D341Med (cell line): ENCODE measurements at regions not wholly inside any gene's neighbourhood (a gene's known extent, or its start where the extent isn't known, plus 50 kb on each side); places are given as distances from the start of the nearest gene placed in this dataset.
"Not testable (repeated sequence)": the region's sequence is repeated elsewhere in the genome, so short reads cannot be mapped to it uniquely, and the experiment has no call there.

Experiments
- DNase-seq: peaks from one replicate; pipeline ENCODE4 v3.0.0; 2012; ENCODE audit warnings: low spot score

- no peak for DNase-seq
These were observed 105.0 kb downstream of the OTUD1 start for GRCh38 chr10:23543691-23544380.

- DNase-seq = not testable (repeated sequence)
These were observed 107.0 kb downstream of the OTUD1 start for GRCh38 chr10:23545866-23546265.

- DNase-seq = no peak
These were observed 118.0 kb downstream of the OTUD1 start for GRCh38 chr10:23556727-23557440.

DNA sequence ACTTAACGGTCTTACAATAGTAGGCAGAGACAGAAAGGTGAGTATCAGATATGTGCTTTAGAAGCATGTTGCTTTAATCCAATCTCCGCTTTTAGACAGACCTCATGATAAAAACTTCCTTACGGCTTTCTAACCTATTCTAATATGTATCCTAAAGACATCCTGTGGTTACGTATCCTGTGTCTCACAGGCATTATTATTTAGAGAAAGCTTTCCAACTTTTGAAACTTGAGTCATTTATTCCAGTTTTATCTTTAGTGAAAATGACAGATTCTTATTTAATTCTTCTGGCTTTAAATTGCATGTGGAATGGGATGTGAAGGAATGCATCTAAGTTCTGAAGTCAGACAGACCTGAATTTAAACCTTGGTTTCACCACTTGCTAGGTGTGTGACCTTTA, 118.9 kb downstream of the OTUD1 start:
- DNase-seq = no peak

GRCh38 chr10:23558361-23558799, 119.5 kb downstream of the OTUD1 start:
- no peak for DNase-seq

DNA sequence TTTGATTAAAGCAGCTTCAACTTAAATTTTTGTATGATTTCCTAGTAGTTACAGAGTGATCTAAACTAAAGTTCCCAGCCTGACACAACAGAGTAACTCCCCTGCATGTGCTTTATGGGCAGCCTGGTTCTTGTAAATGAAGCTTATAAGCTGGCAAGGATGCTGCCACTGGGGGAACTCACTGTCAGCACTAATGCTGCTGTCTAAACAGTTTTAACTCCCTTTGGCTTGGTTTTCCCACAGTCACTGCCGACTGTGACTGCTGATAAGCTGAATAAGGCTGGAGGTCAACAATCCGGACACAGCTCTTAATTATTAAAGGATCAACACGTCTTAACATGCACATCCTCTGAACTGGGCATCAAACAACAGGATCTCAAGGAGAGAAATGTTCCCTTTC, 130.1 kb downstream of the OTUD1 start:
- DNase-seq = no peak

GRCh38 chr10:23571884-23572283, 133.0 kb downstream of the OTUD1 start:
- no peak for DNase-seq

GRCh38 chr10:23581906-23582450, 143.1 kb downstream of the OTUD1 start:
- DNase-seq = no peak

GRCh38 chr10:23584396-23584795, 145.5 kb downstream of the OTUD1 start:
- DNase-seq = no peak

DNA sequence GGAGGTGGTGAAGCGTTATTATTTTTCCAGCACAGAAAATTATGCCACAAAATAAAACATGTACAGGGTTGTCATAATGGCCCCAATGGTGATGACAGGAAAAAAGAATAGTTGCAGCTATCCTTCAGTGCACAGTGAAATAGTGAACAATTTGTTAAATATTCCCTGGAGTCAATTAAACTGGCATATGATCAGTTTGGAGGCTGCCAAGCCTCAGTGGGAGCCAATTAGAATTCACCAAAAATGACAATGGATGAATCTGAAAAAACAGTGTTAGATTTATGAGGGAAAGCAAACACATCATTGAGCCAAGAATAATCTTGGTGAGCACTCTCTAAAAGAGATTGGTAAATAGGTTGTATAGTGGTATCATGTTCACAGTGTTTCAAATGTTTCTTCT, 146.3 kb downstream of the OTUD1 start:
- DNase-seq = no peak

DNA sequence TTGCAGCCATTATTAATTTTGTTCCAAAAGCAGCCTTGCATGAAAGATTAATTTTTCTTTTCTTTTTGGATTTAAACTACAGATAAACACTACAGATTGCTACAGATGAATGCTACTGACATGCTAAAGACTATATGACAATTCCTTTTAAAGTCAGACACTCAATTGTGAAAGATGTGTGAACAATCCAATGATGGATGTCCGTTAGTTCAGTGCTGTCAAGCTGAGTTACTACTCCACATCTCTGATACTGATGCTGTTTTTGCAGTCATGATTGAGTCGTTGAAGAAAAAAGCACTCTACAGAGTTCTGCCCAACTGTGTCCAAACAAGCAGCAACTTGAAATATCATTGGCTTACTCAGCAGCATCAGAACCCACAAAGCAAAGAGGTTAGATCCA, 146.8 kb downstream of the OTUD1 start:
- DNase-seq = no peak

GRCh38 chr10:23595278-23595677, 156.4 kb downstream of the OTUD1 start:
- not testable (repeated sequence) for DNase-seq

- no peak for DNase-seq
These were observed 165.7 kb downstream of the OTUD1 start for GRCh38 chr10:23604613-23605012.

- DNase-seq = no peak
These were observed 167.6 kb downstream of the OTUD1 start for GRCh38 chr10:23606456-23606855.

DNA sequence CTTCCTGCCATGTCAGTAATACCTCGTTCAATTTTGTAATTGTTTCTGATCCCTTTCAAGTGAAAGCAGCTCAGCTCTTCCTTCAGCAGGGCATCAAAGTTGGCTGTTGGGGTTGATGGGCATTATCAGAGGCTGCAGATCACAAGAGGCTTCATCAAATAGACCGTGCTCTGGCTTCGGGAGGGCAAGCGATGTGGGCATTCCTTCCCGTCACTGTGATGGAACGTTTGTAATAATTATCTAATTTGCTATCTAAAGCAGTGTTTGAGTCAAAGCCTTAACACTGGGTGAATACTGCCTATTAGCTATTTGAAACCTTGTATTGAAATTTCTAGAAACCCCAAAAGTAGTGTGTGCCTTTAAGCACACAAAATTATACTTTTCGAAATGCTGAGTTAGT, 170.1 kb downstream of the OTUD1 start:
- no peak for DNase-seq

DNA sequence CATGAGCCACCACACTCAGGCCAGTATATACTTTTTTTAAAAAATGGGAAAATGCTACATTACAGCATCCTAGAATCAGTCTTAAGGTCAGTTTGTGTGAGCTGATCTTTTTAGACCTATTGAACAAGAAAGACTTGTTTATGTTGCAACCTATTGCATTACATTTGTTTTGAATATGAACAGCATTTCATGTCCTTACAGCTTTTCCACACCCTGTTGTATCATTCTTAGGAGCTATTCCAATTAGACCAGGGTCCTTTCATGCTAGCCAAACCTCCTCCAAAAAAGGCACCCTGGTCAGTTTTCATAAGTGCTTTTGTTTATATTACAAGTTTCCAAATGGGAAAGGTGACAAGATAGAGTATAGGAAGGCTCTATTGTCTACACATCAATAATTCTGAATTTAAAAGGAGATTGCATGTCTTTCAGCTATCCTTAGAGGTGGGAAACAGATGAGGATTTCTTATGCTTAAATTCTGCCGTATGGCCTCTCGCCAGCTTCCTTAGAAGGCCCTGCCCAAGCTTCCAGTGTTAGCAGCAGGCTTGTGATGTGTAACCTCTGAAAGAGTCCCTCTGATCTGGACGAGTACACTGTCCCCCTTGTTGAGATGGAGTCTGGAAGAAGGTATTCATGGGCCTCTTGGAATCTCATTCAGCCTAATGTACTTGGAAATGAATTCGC, 171.9 kb downstream of the OTUD1 start:
- no peak for DNase-seq

GRCh38 chr10:23611308-23612029, 172.6 kb downstream of the OTUD1 start:
- no peak for DNase-seq

GRCh38 chr10:23613900-23614299, 175.0 kb downstream of the OTUD1 start:
- DNase-seq = no peak

GRCh38 chr10:23614483-23614882, 175.6 kb downstream of the OTUD1 start:
- DNase-seq = no peak

- no peak for DNase-seq
These were observed 191.5 kb downstream of the OTUD1 start for GRCh38 chr10:23630376-23630775.

DNA sequence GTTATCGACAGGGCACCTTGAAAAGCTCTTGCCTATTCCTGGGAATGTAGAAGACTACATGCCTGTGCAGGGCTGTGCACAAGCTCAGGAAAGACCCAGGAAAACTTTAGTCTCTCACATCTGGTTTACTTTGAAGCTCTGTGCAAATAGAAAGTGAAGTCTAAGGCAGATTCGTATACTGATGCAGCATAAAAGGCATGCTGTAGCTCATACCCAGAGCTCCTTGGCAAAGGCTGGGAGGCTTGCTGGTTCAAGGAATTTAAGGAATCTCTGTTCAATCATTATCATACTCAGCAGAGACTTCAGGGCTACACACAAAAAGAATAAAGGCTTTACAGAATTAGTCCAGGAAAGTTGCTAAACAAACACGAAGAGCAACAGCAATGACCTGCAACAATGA, 192.0 kb downstream of the OTUD1 start:
- no peak for DNase-seq

DNA sequence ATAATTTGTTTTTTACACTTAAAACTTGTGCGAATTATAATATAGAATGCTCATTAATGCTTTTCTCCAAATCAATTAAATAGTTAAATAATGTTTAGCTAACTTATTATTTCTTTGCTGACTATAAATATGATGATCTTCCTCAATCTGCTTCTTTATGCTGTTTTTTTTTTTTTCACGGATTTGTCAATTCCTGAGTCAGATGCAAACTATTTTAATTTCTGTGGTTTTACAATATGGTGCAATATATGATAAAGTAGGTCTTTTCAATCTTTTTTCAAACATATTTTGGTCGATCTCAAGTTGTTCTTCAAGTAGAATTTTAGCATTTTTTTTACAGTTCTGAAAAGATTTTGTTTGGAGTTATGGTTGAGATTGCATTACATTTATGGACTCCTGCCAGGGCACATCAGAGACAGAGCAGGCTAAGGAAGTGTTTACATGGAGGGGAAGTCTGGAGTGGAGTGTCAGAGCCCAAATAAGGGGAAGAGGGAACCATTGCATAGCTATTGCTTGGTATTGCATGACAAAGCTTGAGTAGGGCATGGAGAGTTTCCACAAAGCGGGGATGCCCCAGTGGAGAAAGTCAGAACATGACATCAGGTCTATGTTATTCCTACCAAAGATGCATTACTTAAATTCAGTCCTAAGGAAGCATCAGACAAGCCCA, 204.4 kb downstream of the OTUD1 start:
- no peak for DNase-seq
